T-cell (primary cell): ENCODE measurements at regions not wholly inside any gene's neighbourhood (a gene's known extent, or its start where the extent isn't known, plus 50 kb on each side); places are given as distances from the start of the nearest gene placed in this dataset.
"Not testable (repeated sequence)": the region's sequence is repeated elsewhere in the genome, so short reads cannot be mapped to it uniquely, and the experiment has no call there.

ENCODE experiments used
- ATAC-seq, 4 experiments: fragments of 200-7000 bp in 3 of 4; fragments of 150-1000 bp in 1 of 4; cut with Tn5 transposase; replicated peaks in 1 of 4; 1 replicate in 3 of 4; 2 replicates in 1 of 4; pipeline ENCODE4 v1.10.0; 2021; ENCODE audit warnings: moderate library complexity in 3 of 4, mild to moderate bottlenecking in 2 of 4, moderate number of reproducible peaks in 1 of 4
- CTCF ChIA-PET, 2 donors: fragments of 300-600 bp; sonication (Branson Sonifier 250); formaldehyde crosslinking; loops; one replicate each; lab custom pipeline; 2022; ENCODE audit warnings: antibody characterized with exemption in 2 of 2; lab: Charles Lee
- POLR2A ChIA-PET, 2 donors: fragments of 300-600 bp; sonication (Branson Sonifier 250); formaldehyde crosslinking; loops; one replicate each; lab custom pipeline; 2022; ENCODE audit warnings: antibody characterized with exemption in 2 of 2; lab: Charles Lee
- DNase-seq, 35 experiments: peaks; one replicate each; pipeline versions ENCODE4 v3.0.0 to v3.0.0-alpha.2; 2013 to 2023
- H3K27ac ChIP-seq: one replicate; pipeline ENCODE4 v1.5.1; 2013; ENCODE audit warnings: low read length
- H3K27me3 ChIP-seq, 2 experiments: replicated peaks in 1 of 2; 1 replicate in 1 of 2; 2 replicates in 1 of 2; pipeline versions ENCODE4 v1.6.1 to v1.7.0; 2013; ENCODE audit warnings: low read length in 1 of 2, mixed read lengths in 1 of 2; ENCODE audit not compliant: control insufficient read depth in 2 of 2, insufficient read depth in 2 of 2; ENCODE audit errors: extremely low read depth in 1 of 2
- H3K36me3 ChIP-seq, 2 donors: 1 replicate in 1 of 2; 2 replicates in 1 of 2; pipeline versions ENCODE4 v1.6.1 to v1.7.0; 2013; ENCODE audit warnings: low read length in 1 of 2; ENCODE audit not compliant: control insufficient read depth in 2 of 2, insufficient read depth in 1 of 2; ENCODE audit errors: extremely low read depth in 1 of 2
- H3K4me1 ChIP-seq, 2 experiments: 1 replicate in 1 of 2; 2 replicates in 1 of 2; pipeline versions ENCODE4 v1.6.1 to v1.7.0; 2013; ENCODE audit warnings: low read length in 2 of 2, mixed read lengths in 1 of 2; ENCODE audit not compliant: insufficient read depth in 2 of 2, control insufficient read depth in 1 of 2; ENCODE audit errors: extremely low read depth in 1 of 2
- H3K4me3 ChIP-seq, 2 donors: 1 replicate in 1 of 2; 2 replicates in 1 of 2; pipeline versions ENCODE4 v1.5.1 to v1.7.0; 2013; ENCODE audit warnings: mild to moderate bottlenecking in 2 of 2, low read length in 1 of 2, moderate library complexity in 1 of 2; ENCODE audit not compliant: control insufficient read depth in 1 of 2; ENCODE audit errors: extremely low read depth in 1 of 2
- H3K9me3 ChIP-seq: 2 replicates; pipeline ENCODE4 v1.7.0; 2013
- H3K27ac Mint-ChIP-seq, 2 donors: one replicate each; pipeline ENCODE4 v1.8.0; 2020 to 2021; ENCODE audit warnings: mild to moderate bottlenecking in 2 of 2, mixed read lengths in 2 of 2
- H3K27me3 Mint-ChIP-seq, 2 donors: one replicate each; pipeline ENCODE4 v1.8.0; 2021 to 2022; ENCODE audit warnings: mixed read lengths in 2 of 2
- H3K36me3 Mint-ChIP-seq: one replicate; pipeline ENCODE4 v1.8.0; 2021; ENCODE audit warnings: mixed read lengths
- H3K4me1 Mint-ChIP-seq, 3 donors: one replicate each; pipeline ENCODE4 v1.8.0; 2020 to 2022; ENCODE audit warnings: mixed read lengths in 3 of 3, mild to moderate bottlenecking in 1 of 3
- H3K4me3 Mint-ChIP-seq, 3 donors: one replicate each; pipeline ENCODE4 v1.8.0; 2020 to 2022; ENCODE audit warnings: mild to moderate bottlenecking in 3 of 3, mixed read lengths in 3 of 3, moderate library complexity in 3 of 3
- H3K9me3 Mint-ChIP-seq, 3 donors: one replicate each; pipeline ENCODE4 v1.8.0; 2020 to 2022; ENCODE audit warnings: mixed read lengths in 3 of 3
- WGBS: methylation state at CpG from one replicate; pipeline ENCODE4 v1.1.5; 2013; ENCODE audit warnings: missing lambda C conversion rate; ENCODE audit not compliant: insufficient coverage; 5-methylcytosine and 5-hydroxymethylcytosine counted together

DNA sequence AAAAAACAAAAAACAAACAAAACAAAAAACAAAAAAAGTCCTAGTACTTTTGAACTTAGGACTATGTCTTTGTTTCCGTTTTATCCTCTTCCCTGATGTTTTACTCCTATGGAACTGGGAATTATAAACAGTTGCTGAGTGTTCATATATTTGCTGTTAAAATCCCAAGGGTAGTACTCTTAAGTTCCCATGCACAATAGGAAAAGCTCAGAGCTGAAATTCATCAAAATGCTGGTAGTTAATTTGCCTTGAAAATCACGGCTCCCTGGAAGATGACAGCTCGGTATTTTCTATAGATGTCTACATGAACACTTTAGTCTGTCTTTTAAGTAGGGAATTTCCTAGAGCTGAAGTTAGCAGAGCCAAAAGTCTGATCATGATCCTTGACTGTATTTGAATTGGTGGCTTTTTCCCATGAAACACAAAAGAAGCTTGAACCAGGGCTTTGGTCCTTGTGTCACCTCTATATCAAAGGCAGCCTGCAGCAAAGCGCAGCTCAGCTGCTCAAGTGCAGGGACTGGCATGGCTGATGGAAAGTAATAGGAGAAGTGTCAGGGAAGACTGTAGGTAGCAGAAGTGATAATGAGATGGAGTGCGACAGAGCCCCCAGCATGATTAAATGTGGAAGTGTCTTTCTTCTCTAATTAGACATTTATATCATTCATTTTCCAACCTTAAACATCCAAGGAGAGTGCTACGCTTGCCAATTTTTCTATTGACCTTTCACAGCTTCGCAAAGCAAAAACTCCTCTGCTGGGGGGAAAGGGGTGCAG is 310.9 kb downstream of the TRIM36 start:
- Histone ChIP-seq H3K27ac (no peak overlapping the region), H3K36me3 (no peaks in the 10 kb centered on the region), H3K9me3 (no peaks in the 10 kb centered on the region), H3K4me3 (no peak overlapping the region), H3K4me1 (no peaks in the 10 kb centered on the region), H3K27me3 (no peaks in the 10 kb centered on the region)
- ATAC-seq, result no peak
- peaks cover 2 to 14% (median 8%) of the 10 kb centered on the region in 3 donors for H3K9me3 Mint-ChIP-seq
- ChIA-PET POLR2A (no interaction called here), CTCF (no interaction called here)
- no peak overlapping the region for H3K27ac Mint-ChIP-seq
- H3K4me1 Mint-ChIP-seq, result no peaks in the 10 kb centered on the region
- H3K4me3 Mint-ChIP-seq, result no peak overlapping the region
- 90% methylated on average over 2 of the region's 7 CpGs for WGBS
- no peaks in the 10 kb centered on the region for H3K36me3 Mint-ChIP-seq
- no peaks in the 10 kb centered on the region for H3K27me3 Mint-ChIP-seq
- DNase-seq, result no peak

DNA sequence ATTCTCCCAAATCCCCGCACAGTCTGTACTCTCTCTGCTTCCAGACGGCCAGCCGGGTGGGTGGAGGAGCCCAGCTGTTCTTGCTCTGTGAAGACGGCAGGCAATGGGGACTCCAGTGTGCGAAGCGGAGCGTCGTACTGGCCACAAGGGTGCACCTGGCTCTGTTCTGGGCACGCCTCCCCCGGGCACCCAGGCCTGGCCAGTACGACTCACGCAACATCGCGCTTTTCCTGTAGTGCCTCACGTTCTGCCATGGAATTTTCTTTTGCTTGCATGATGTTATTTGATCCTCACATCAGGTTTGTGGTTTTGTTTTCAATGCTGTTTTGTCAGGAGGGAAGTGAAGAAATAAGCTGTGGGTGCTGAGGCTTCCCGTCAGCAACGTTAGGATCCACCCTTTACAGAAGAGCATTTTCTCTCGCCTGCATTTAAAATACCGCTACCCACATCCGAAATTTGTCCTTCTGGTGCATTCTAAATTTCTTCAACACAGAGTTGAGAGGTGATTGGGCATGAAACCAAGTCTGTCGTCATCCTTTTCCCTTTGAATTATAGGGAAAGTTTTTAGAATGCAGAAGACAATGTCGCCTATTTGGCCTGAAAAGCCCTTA is 311.7 kb downstream of the TRIM36 start:
- H3K27ac ChIP-seq, result no peak overlapping the region

GRCh38 chr5:114844711-114845110 is 325.0 kb downstream of the TRIM36 start:
- CTCF ChIA-PET, H3K4me3 Mint-ChIP-seq, H3K27ac ChIP-seq, H3K27me3 Mint-ChIP-seq, POLR2A ChIA-PET, ATAC-seq, H3K36me3 Mint-ChIP-seq, H3K4me1 ChIP-seq, H3K27ac Mint-ChIP-seq, H3K4me3 ChIP-seq, DNase-seq, H3K36me3 ChIP-seq, H3K4me1 Mint-ChIP-seq, H3K9me3 ChIP-seq, H3K27me3 ChIP-seq: not testable (repeated sequence)
- whole genome bisulfite sequencing, result 78% methylated on average over 8 of the region's 9 CpGs
- H3K9me3 Mint-ChIP-seq, result peaks cover 0 to 31% (median 24%) of the 10 kb centered on the region in 3 donors

More for the DNA sequence above, 311.7 kb downstream of the TRIM36 start:
- no peaks in the 10 kb centered on the region for H3K4me1 ChIP-seq
- CTCF ChIA-PET, result no interaction called here
- no peaks in the 10 kb centered on the region for H3K36me3 ChIP-seq
- POLR2A ChIA-PET, result no interaction called here
- Mint-ChIP-seq H3K9me3 (peaks cover 0 to 16% (median 16%) of the 10 kb centered on the region in 3 donors), H3K27ac (no peak overlapping the region), H3K4me3 (no peak overlapping the region), H3K4me1 (no peaks in the 10 kb centered on the region), H3K36me3 (no peaks in the 10 kb centered on the region), H3K27me3 (no peaks in the 10 kb centered on the region)
- DNase-seq, result peak in 3 of 35 experiments; percentile 0 to 2 (median 1)
- no peak overlapping the region for H3K4me3 ChIP-seq
- H3K27me3 ChIP-seq, result no peaks in the 10 kb centered on the region
- no peak for ATAC-seq
- no peaks in the 10 kb centered on the region for H3K9me3 ChIP-seq
- 26% methylated on average over 10 of the region's 22 CpGs for WGBS

GRCh38 chr5:114839360-114839759 is 330.3 kb downstream of the TRIM36 start:
- Mint-ChIP-seq H3K9me3 (peaks cover 5 to 19% (median 12%) of the 10 kb centered on the region in 3 donors), H3K27me3 (no peaks in the 10 kb centered on the region), H3K4me1 (no peaks in the 10 kb centered on the region), H3K36me3 (no peaks in the 10 kb centered on the region), H3K27ac (no peak overlapping the region), H3K4me3 (no peak overlapping the region)
- Histone ChIP-seq H3K27me3 (peaks cover 0 to 3% of the 10 kb centered on the region in 2 experiments), H3K4me3 (no peak overlapping the region), H3K36me3 (no peaks in the 10 kb centered on the region), H3K27ac (no peak overlapping the region), H3K9me3 (no peaks in the 10 kb centered on the region), H3K4me1 (no peaks in the 10 kb centered on the region)
- ATAC-seq (no peak), DNase-seq (no peak)
- ChIA-PET POLR2A (no interaction called here), CTCF (no interaction called here)
- 82% methylated on average over 4 of the region's 5 CpGs for WGBS

DNA sequence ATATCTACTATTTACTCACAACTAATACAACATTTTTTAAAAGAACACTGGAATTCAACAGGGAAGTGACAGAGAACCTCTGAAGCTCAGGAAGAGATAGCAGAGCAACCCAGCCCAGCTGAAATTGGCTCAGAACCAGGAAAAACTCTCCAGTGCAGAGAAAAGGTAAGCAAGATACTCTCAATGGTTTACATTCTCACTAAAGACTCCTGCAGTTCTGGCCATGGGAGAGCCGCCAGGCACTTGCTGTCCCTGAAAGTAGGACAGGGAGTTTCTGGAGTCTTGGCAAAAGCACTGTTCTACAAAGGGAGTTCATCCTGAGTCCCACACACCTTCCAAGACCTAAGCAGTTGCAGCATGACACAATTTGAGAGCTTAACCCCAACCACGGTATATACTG is 330.8 kb downstream of the TRIM36 start:
- ChIA-PET CTCF (no interaction called here), POLR2A (no interaction called here)
- Histone ChIP-seq H3K36me3 (no peaks in the 10 kb centered on the region), H3K4me3 (no peak overlapping the region), H3K27me3 (peaks cover 0 to 3% of the 10 kb centered on the region in 2 experiments), H3K27ac (no peak overlapping the region), H3K4me1 (no peaks in the 10 kb centered on the region), H3K9me3 (no peaks in the 10 kb centered on the region)
- 86% methylated on average over 1 of the region's 2 CpGs for WGBS
- DNase-seq, result no peak
- Mint-ChIP-seq H3K27me3 (no peaks in the 10 kb centered on the region), H3K9me3 (peaks cover 5 to 19% (median 7%) of the 10 kb centered on the region in 3 donors), H3K36me3 (no peaks in the 10 kb centered on the region), H3K4me3 (no peak overlapping the region), H3K4me1 (no peaks in the 10 kb centered on the region), H3K27ac (no peak overlapping the region)
- ATAC-seq, result no peak

- H3K4me1 ChIP-seq, result no peaks in the 10 kb centered on the region
- H3K36me3 ChIP-seq, result no peaks in the 10 kb centered on the region
- H3K27ac Mint-ChIP-seq, result no peak overlapping the region
- ATAC-seq (no peak), DNase-seq (no peak)
- CTCF ChIA-PET, result no interaction called here
- H3K4me1 Mint-ChIP-seq, result no peaks in the 10 kb centered on the region
- no peaks in the 10 kb centered on the region for H3K9me3 ChIP-seq
- POLR2A ChIA-PET, result no interaction called here
- 60% methylated on average over 2 of the region's 2 CpGs for WGBS
- H3K4me3 ChIP-seq, result no peak overlapping the region
- H3K27me3 ChIP-seq, result peaks cover 0 to 3% of the 10 kb centered on the region in 2 experiments
- H3K27ac ChIP-seq, result no peak overlapping the region
- H3K9me3 Mint-ChIP-seq, result peaks cover 10 to 14% (median 13%) of the 10 kb centered on the region in 3 donors
- H3K27me3 Mint-ChIP-seq, result no peaks in the 10 kb centered on the region
- no peak overlapping the region for H3K4me3 Mint-ChIP-seq
- no peaks in the 10 kb centered on the region for H3K36me3 Mint-ChIP-seq
Measured at GRCh38 chr5:114830114-114830513, 339.6 kb downstream of the TRIM36 start.
